ENCODE measurements at regions not wholly inside any gene's neighbourhood (a gene's known extent, or its start where the extent isn't known, plus 50 kb on each side); places are given as distances from the start of the nearest gene placed in this dataset.

GRCh38 chr20:50280851-50281655, 90.4 kb downstream of the CEBPB start:
- no peak overlapping the region for H3K27ac Mint-ChIP-seq (ENCODE audit: unreplicated experiment)
- no peaks in the 10 kb centered on the region for H3K9me3 Mint-ChIP-seq
- no peaks in the 10 kb centered on the region for H3K36me3 Mint-ChIP-seq (ENCODE audit: low read depth)
- no peak for DNase-seq (ENCODE audit: low read depth, low spot score)
- no peak for TF ChIP-seq CTCF (conservative IDR thresholded peaks at IDR 0.05)
- no peaks in the 10 kb centered on the region for H3K27me3 Mint-ChIP-seq (ENCODE audit: low read depth)
- no peak overlapping the region for H3K4me3 Mint-ChIP-seq
- H3K4me1 Mint-ChIP-seq: peaks cover 17% of the 10 kb centered on the region

- no peak overlapping the region for H3K27ac Mint-ChIP-seq (ENCODE audit: unreplicated experiment)
- H3K36me3 Mint-ChIP-seq (ENCODE audit: low read depth): no peaks in the 10 kb centered on the region
- peaks cover 25% of the 10 kb centered on the region for H3K4me1 Mint-ChIP-seq
- H3K4me3 Mint-ChIP-seq: no peak overlapping the region
- no peaks in the 10 kb centered on the region for H3K27me3 Mint-ChIP-seq (ENCODE audit: low read depth)
- DNase-seq (ENCODE audit: low read depth, low spot score): peak; percentile 12
- TF ChIP-seq CTCF (conservative IDR thresholded peaks at IDR 0.05): peak; percentile 21
- H3K9me3 Mint-ChIP-seq: no peaks in the 10 kb centered on the region
Measured at GRCh38 chr20:50281831-50282591, 91.4 kb downstream of the CEBPB start.

- Mint-ChIP-seq H3K9me3 (no peaks in the 10 kb centered on the region), H3K36me3 (ENCODE audit: low read depth) (no peaks in the 10 kb centered on the region), H3K4me1 (peaks cover 26% of the 10 kb centered on the region), H3K4me3 (no peak overlapping the region), H3K27me3 (ENCODE audit: low read depth) (no peaks in the 10 kb centered on the region), H3K27ac (ENCODE audit: unreplicated experiment) (no peak overlapping the region)
- no peak for TF ChIP-seq CTCF (conservative IDR thresholded peaks at IDR 0.05)
- DNase-seq (ENCODE audit: low read depth, low spot score): no peak
Measured at GRCh38 chr20:50282592-50283241, 92.1 kb downstream of the CEBPB start.

- no peaks in the 10 kb centered on the region for H3K36me3 Mint-ChIP-seq (ENCODE audit: low read depth)
- H3K27ac Mint-ChIP-seq (ENCODE audit: unreplicated experiment): no peak overlapping the region
- H3K9me3 Mint-ChIP-seq: no peaks in the 10 kb centered on the region
- H3K4me3 Mint-ChIP-seq: no peak overlapping the region
- no peaks in the 10 kb centered on the region for H3K27me3 Mint-ChIP-seq (ENCODE audit: low read depth)
- TF ChIP-seq CTCF (conservative IDR thresholded peaks at IDR 0.05): no peak
- DNase-seq (ENCODE audit: low read depth, low spot score): no peak
- H3K4me1 Mint-ChIP-seq: peaks cover 20% of the 10 kb centered on the region
Measured at GRCh38 chr20:50283370-50283769, 92.7 kb downstream of the CEBPB start.

GRCh38 chr20:50283922-50284810, 93.5 kb downstream of the CEBPB start:
- Mint-ChIP-seq H3K4me1 (peaks cover 17% of the 10 kb centered on the region), H3K27ac (ENCODE audit: unreplicated experiment) (peak overlapping the region; percentile 14), H3K27me3 (ENCODE audit: low read depth) (no peaks in the 10 kb centered on the region), H3K36me3 (ENCODE audit: low read depth) (no peaks in the 10 kb centered on the region), H3K9me3 (no peaks in the 10 kb centered on the region), H3K4me3 (no peak overlapping the region)
- TF ChIP-seq CTCF (conservative IDR thresholded peaks at IDR 0.05): no peak
- DNase-seq (ENCODE audit: low read depth, low spot score): no peak

All from neural crest cell (in vitro differentiated cells).